Activated naive CD4-positive, alpha-beta T cell treated with anti-CD3 and anti-CD28 coated beads, Interleukin-2, amount 10 ng/mL, durations not matched to agents 7 days and 5 days (primary cell): ENCODE measurements at regions not wholly inside any gene's neighbourhood (a gene's known extent, or its start where the extent isn't known, plus 50 kb on each side); places are given as distances from the start of the nearest gene placed in this dataset.

Source experiments
- CTCF ChIA-PET: fragments of 350-600 bp; sonication (Branson Sonifier 250); formaldehyde crosslinking; loops from one replicate; lab custom pipeline; 2021; ENCODE audit warnings: antibody characterized with exemption; lab: Charles Lee
- DNase-seq: peaks from one replicate; pipeline ENCODE4 v3.0.0-alpha.2; 2020
- H3K27ac Mint-ChIP-seq: one replicate; pipeline ENCODE4 v1.8.0; 2021; ENCODE audit warnings: mild to moderate bottlenecking, moderate library complexity, mixed read lengths
- H3K27me3 Mint-ChIP-seq: one replicate; pipeline ENCODE4 v1.8.0; 2021; ENCODE audit warnings: mild to moderate bottlenecking, mixed read lengths
- H3K36me3 Mint-ChIP-seq: one replicate; pipeline ENCODE4 v1.8.0; 2021; ENCODE audit warnings: mixed read lengths
- H3K4me1 Mint-ChIP-seq: one replicate; pipeline ENCODE4 v1.8.0; 2021; ENCODE audit warnings: mixed read lengths
- H3K4me3 Mint-ChIP-seq: one replicate; pipeline ENCODE4 v1.8.0; 2021; ENCODE audit warnings: mild to moderate bottlenecking, moderate library complexity, mixed read lengths
- H3K9me3 Mint-ChIP-seq: one replicate; pipeline ENCODE4 v1.8.0; 2021; ENCODE audit warnings: mixed read lengths

- H3K27ac Mint-ChIP-seq, result no peak overlapping the region
- no peak for DNase-seq
- no peak overlapping the region for H3K4me3 Mint-ChIP-seq
- CTCF ChIA-PET, result no interaction called here
- no peaks in the 10 kb centered on the region for H3K4me1 Mint-ChIP-seq
- H3K27me3 Mint-ChIP-seq, result no peaks in the 10 kb centered on the region
- no peaks in the 10 kb centered on the region for H3K36me3 Mint-ChIP-seq
- peaks cover 2% of the 10 kb centered on the region for H3K9me3 Mint-ChIP-seq
Observed at GRCh38 chr11:90916706-90917105, 693.9 kb upstream of the CHORDC1 start.

GRCh38 chr11:90913131-90913668, 690.4 kb upstream of the CHORDC1 start:
- peaks cover 7% of the 10 kb centered on the region for H3K9me3 Mint-ChIP-seq
- no peaks in the 10 kb centered on the region for H3K27me3 Mint-ChIP-seq
- H3K4me3 Mint-ChIP-seq, result no peak overlapping the region
- CTCF ChIA-PET, result no interaction called here
- no peak overlapping the region for H3K27ac Mint-ChIP-seq
- no peaks in the 10 kb centered on the region for H3K4me1 Mint-ChIP-seq
- no peak for DNase-seq
- no peaks in the 10 kb centered on the region for H3K36me3 Mint-ChIP-seq

GRCh38 chr11:90912631-90913030, 689.8 kb upstream of the CHORDC1 start:
- CTCF ChIA-PET, result no interaction called here

GRCh38 chr11:90911192-90911591, 688.3 kb upstream of the CHORDC1 start:
- no peaks in the 10 kb centered on the region for H3K27me3 Mint-ChIP-seq
- H3K36me3 Mint-ChIP-seq, result no peaks in the 10 kb centered on the region
- CTCF ChIA-PET, result no interaction called here
- no peak overlapping the region for H3K4me3 Mint-ChIP-seq
- H3K9me3 Mint-ChIP-seq, result peaks cover 7% of the 10 kb centered on the region
- no peak for DNase-seq
- H3K4me1 Mint-ChIP-seq, result no peaks in the 10 kb centered on the region
- no peak overlapping the region for H3K27ac Mint-ChIP-seq

More at GRCh38 chr11:90912631-90913030, 689.8 kb upstream of the CHORDC1 start:
- Mint-ChIP-seq H3K27ac (no peak overlapping the region), H3K9me3 (peaks cover 7% of the 10 kb centered on the region), H3K36me3 (no peaks in the 10 kb centered on the region), H3K4me3 (no peak overlapping the region), H3K27me3 (no peaks in the 10 kb centered on the region), H3K4me1 (no peaks in the 10 kb centered on the region)
- DNase-seq, result no peak

- no peaks in the 10 kb centered on the region for H3K36me3 Mint-ChIP-seq
- CTCF ChIA-PET, result no interaction called here
- H3K9me3 Mint-ChIP-seq, result peaks cover 7% of the 10 kb centered on the region
- DNase-seq, result no peak
- no peaks in the 10 kb centered on the region for H3K4me1 Mint-ChIP-seq
- no peaks in the 10 kb centered on the region for H3K27me3 Mint-ChIP-seq
- H3K4me3 Mint-ChIP-seq, result no peak overlapping the region
- no peak overlapping the region for H3K27ac Mint-ChIP-seq
Observed at GRCh38 chr11:90908074-90908473, 685.2 kb upstream of the CHORDC1 start.

- Mint-ChIP-seq H3K4me1 (no peaks in the 10 kb centered on the region), H3K4me3 (no peak overlapping the region), H3K36me3 (no peaks in the 10 kb centered on the region), H3K9me3 (peaks cover 9% of the 10 kb centered on the region), H3K27ac (no peak overlapping the region), H3K27me3 (no peaks in the 10 kb centered on the region)
- CTCF ChIA-PET, result no interaction called here
- DNase-seq, result no peak
Observed at GRCh38 chr11:90895850-90896249, 673.0 kb upstream of the CHORDC1 start.

- peaks cover 4% of the 10 kb centered on the region for H3K9me3 Mint-ChIP-seq
- no peak for DNase-seq
- H3K27ac Mint-ChIP-seq, result no peak overlapping the region
- no peak overlapping the region for H3K4me3 Mint-ChIP-seq
- no peaks in the 10 kb centered on the region for H3K27me3 Mint-ChIP-seq
- H3K36me3 Mint-ChIP-seq, result no peaks in the 10 kb centered on the region
- CTCF ChIA-PET, result no interaction called here
- no peaks in the 10 kb centered on the region for H3K4me1 Mint-ChIP-seq
Observed at GRCh38 chr11:90890347-90890746, 667.5 kb upstream of the CHORDC1 start.

GRCh38 chr11:90884181-90884580, 661.3 kb upstream of the CHORDC1 start:
- no peak overlapping the region for H3K4me3 Mint-ChIP-seq
- CTCF ChIA-PET, result no interaction called here
- H3K36me3 Mint-ChIP-seq, result no peaks in the 10 kb centered on the region
- no peaks in the 10 kb centered on the region for H3K4me1 Mint-ChIP-seq
- no peak for DNase-seq
- peaks cover 11% of the 10 kb centered on the region for H3K9me3 Mint-ChIP-seq
- no peaks in the 10 kb centered on the region for H3K27me3 Mint-ChIP-seq
- no peak overlapping the region for H3K27ac Mint-ChIP-seq

- CTCF ChIA-PET, result no interaction called here
- no peak for DNase-seq
- Mint-ChIP-seq H3K9me3 (peaks cover 29% of the 10 kb centered on the region), H3K4me3 (no peak overlapping the region), H3K36me3 (no peaks in the 10 kb centered on the region), H3K4me1 (no peaks in the 10 kb centered on the region), H3K27ac (no peak overlapping the region), H3K27me3 (no peaks in the 10 kb centered on the region)
Observed at GRCh38 chr11:90874986-90875385, 652.1 kb upstream of the CHORDC1 start.

- Mint-ChIP-seq H3K36me3 (no peaks in the 10 kb centered on the region), H3K27ac (no peak overlapping the region), H3K27me3 (no peaks in the 10 kb centered on the region), H3K4me3 (no peak overlapping the region), H3K9me3 (peaks cover 30% of the 10 kb centered on the region), H3K4me1 (no peaks in the 10 kb centered on the region)
- DNase-seq, result no peak
- CTCF ChIA-PET, result no interaction called here
Observed at GRCh38 chr11:90874281-90874680, 651.4 kb upstream of the CHORDC1 start.

GRCh38 chr11:90867416-90867815, 644.6 kb upstream of the CHORDC1 start:
- no peaks in the 10 kb centered on the region for H3K36me3 Mint-ChIP-seq
- no peak overlapping the region for H3K27ac Mint-ChIP-seq
- H3K4me3 Mint-ChIP-seq, result no peak overlapping the region
- CTCF ChIA-PET, result no interaction called here
- H3K27me3 Mint-ChIP-seq, result no peaks in the 10 kb centered on the region
- no peaks in the 10 kb centered on the region for H3K4me1 Mint-ChIP-seq
- no peak for DNase-seq
- H3K9me3 Mint-ChIP-seq, result peaks cover 13% of the 10 kb centered on the region

- no peak for DNase-seq
- Mint-ChIP-seq H3K27me3 (no peaks in the 10 kb centered on the region), H3K36me3 (no peaks in the 10 kb centered on the region)
Observed at GRCh38 chr11:90856790-90857189, 633.9 kb upstream of the CHORDC1 start.

GRCh38 chr11:90855531-90855930, 632.7 kb upstream of the CHORDC1 start:
- DNase-seq, result no peak
- H3K36me3 Mint-ChIP-seq, result no peaks in the 10 kb centered on the region
- H3K9me3 Mint-ChIP-seq, result peaks cover 23% of the 10 kb centered on the region
- CTCF ChIA-PET, result no interaction called here
- H3K4me1 Mint-ChIP-seq, result no peaks in the 10 kb centered on the region
- H3K4me3 Mint-ChIP-seq, result no peak overlapping the region
- H3K27me3 Mint-ChIP-seq, result no peaks in the 10 kb centered on the region
- H3K27ac Mint-ChIP-seq, result no peak overlapping the region

More at GRCh38 chr11:90856790-90857189, 633.9 kb upstream of the CHORDC1 start:
- Mint-ChIP-seq H3K4me1 (no peaks in the 10 kb centered on the region), H3K27ac (no peak overlapping the region), H3K9me3 (peaks cover 23% of the 10 kb centered on the region), H3K4me3 (no peak overlapping the region)
- CTCF ChIA-PET, result no interaction called here

GRCh38 chr11:90851196-90851595, 628.3 kb upstream of the CHORDC1 start:
- no peak overlapping the region for H3K27ac Mint-ChIP-seq
- H3K36me3 Mint-ChIP-seq, result no peaks in the 10 kb centered on the region
- no peaks in the 10 kb centered on the region for H3K4me1 Mint-ChIP-seq
- H3K27me3 Mint-ChIP-seq, result no peaks in the 10 kb centered on the region
- H3K9me3 Mint-ChIP-seq, result peaks cover 7% of the 10 kb centered on the region
- DNase-seq, result no peak
- CTCF ChIA-PET, result no interaction called here
- H3K4me3 Mint-ChIP-seq, result no peak overlapping the region

GRCh38 chr11:90849312-90849711, 626.5 kb upstream of the CHORDC1 start:
- Mint-ChIP-seq H3K4me3 (no peak overlapping the region), H3K9me3 (peaks cover 6% of the 10 kb centered on the region), H3K4me1 (no peaks in the 10 kb centered on the region), H3K27ac (no peak overlapping the region), H3K27me3 (no peaks in the 10 kb centered on the region), H3K36me3 (no peaks in the 10 kb centered on the region)
- DNase-seq, result no peak
- CTCF ChIA-PET, result no interaction called here
